Superior temporal gyrus (tissue), 1 donor: ENCODE measurements at regions not wholly inside any gene's neighbourhood (a gene's known extent, or its start where the extent isn't known, plus 50 kb on each side); places are given as distances from the start of the nearest gene placed in this dataset.
"Not testable (repeated sequence)": the region's sequence is repeated elsewhere in the genome, so short reads cannot be mapped to it uniquely, and the experiment has no call there.

Experiments used
- DNase-seq: peaks from one replicate; pipeline ENCODE4 v3.0.0-alpha.2; 2016; ENCODE audit errors: extremely low spot score

- no peak for DNase-seq
Observed at GRCh38 chr10:44176311-44176710, 208.6 kb downstream of the CXCL12 start.

GRCh38 chr10:44173608-44173894, 211.3 kb downstream of the CXCL12 start:
- no peak for DNase-seq

GRCh38 chr10:44172883-44173607, 211.9 kb downstream of the CXCL12 start:
- DNase-seq, result no peak

- no peak for DNase-seq
Observed at GRCh38 chr10:44171765-44172164, 213.1 kb downstream of the CXCL12 start.

GRCh38 chr10:44168478-44168877, 216.4 kb downstream of the CXCL12 start:
- DNase-seq, result no peak

GRCh38 chr10:44167752-44168151, 217.1 kb downstream of the CXCL12 start:
- DNase-seq, result no peak

GRCh38 chr10:44166441-44166840, 218.5 kb downstream of the CXCL12 start:
- DNase-seq, result no peak

GRCh38 chr10:44164251-44164956, 220.5 kb downstream of the CXCL12 start:
- DNase-seq, result no peak

- DNase-seq, result peak; percentile 36
Observed at GRCh38 chr10:44161184-44161583, 223.7 kb downstream of the CXCL12 start.

GRCh38 chr10:44157574-44157973, 227.3 kb downstream of the CXCL12 start:
- no peak for DNase-seq

GRCh38 chr10:44154956-44155355, 229.9 kb downstream of the CXCL12 start:
- DNase-seq, result no peak

- DNase-seq, result no peak
Observed at GRCh38 chr10:44153918-44154670, 230.8 kb downstream of the CXCL12 start.

- no peak for DNase-seq
Observed at GRCh38 chr10:44143556-44143955, 241.3 kb downstream of the CXCL12 start.

GRCh38 chr10:44132361-44133289, 252.3 kb downstream of the CXCL12 start:
- no peak for DNase-seq

GRCh38 chr10:44126291-44126717, 258.6 kb downstream of the CXCL12 start:
- DNase-seq, result no peak

- DNase-seq, result no peak
Observed at GRCh38 chr10:44125879-44126278, 259.0 kb downstream of the CXCL12 start.

- no peak for DNase-seq
Observed at GRCh38 chr10:44118500-44118899, 266.4 kb downstream of the CXCL12 start.

- no peak for DNase-seq
Observed at GRCh38 chr10:44116474-44116873, 268.4 kb downstream of the CXCL12 start.

- no peak for DNase-seq
Observed at GRCh38 chr10:44115516-44115915, 269.4 kb downstream of the CXCL12 start.

GRCh38 chr10:44114441-44114840, 270.5 kb downstream of the CXCL12 start:
- DNase-seq, result no peak

GRCh38 chr10:44112280-44112679, 272.6 kb downstream of the CXCL12 start:
- DNase-seq, result not testable (repeated sequence)

- no peak for DNase-seq
Observed at GRCh38 chr10:44105696-44106095, 279.2 kb downstream of the CXCL12 start.
